GM12873 (cell line): ENCODE measurements at regions not wholly inside any gene's neighbourhood (a gene's known extent, or its start where the extent isn't known, plus 50 kb on each side); places are given as distances from the start of the nearest gene placed in this dataset.

ENCODE experiments used
- TF ChIP-seq, protein P1 (sequence below): IDR thresholded peaks from 2 replicates; pipeline ENCODE4 v1.5.1; 2012; ENCODE audit warnings: low read depth, mild to moderate bottlenecking, moderate library complexity, low read length, control low read depth; ENCODE audit not compliant: insufficient read depth; ENCODE audit errors: missing control alignments

DNA sequence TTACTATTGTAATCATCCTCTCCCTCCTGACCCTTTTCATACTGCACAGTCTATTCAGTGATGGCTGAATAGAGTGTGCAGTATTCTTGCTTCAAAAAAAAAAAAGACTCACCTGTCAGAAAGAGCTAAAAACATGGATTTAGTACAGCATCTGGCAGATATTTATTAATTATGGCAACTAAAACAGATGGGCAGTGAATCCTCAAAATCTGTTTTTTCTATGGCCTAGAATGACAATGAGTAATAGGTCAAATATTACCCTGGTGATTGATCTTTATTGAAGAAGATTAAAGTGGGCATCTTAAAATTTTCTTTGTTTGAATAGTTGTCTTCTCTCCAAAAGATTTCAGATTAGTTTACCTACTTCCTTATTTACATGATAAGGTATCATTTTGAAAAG, 543.6 kb downstream of the FOXG1 start:
- TF ChIP-seq, protein P1, sequence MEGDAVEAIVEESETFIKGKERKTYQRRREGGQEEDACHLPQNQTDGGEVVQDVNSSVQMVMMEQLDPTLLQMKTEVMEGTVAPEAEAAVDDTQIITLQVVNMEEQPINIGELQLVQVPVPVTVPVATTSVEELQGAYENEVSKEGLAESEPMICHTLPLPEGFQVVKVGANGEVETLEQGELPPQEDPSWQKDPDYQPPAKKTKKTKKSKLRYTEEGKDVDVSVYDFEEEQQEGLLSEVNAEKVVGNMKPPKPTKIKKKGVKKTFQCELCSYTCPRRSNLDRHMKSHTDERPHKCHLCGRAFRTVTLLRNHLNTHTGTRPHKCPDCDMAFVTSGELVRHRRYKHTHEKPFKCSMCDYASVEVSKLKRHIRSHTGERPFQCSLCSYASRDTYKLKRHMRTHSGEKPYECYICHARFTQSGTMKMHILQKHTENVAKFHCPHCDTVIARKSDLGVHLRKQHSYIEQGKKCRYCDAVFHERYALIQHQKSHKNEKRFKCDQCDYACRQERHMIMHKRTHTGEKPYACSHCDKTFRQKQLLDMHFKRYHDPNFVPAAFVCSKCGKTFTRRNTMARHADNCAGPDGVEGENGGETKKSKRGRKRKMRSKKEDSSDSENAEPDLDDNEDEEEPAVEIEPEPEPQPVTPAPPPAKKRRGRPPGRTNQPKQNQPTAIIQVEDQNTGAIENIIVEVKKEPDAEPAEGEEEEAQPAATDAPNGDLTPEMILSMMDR: no peak

DNA sequence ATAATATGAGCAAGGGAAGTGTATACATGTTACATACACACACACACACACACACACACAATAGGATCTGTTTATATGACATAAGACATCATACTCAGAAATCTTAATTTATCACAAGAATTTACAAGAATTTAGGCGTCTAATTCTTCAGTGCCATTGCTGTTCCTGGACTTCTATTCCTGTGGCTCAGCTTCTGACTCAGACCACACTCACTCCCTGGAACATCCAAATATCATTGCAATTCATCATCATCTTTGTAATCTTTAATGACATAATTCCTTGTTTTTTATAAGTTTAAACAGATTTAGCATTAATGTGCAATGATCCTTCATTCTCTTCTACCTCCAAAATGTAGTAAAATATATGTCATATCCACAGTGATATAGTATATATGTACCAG, 544.2 kb downstream of the FOXG1 start:
- TF ChIP-seq, protein P1: no peak

DNA sequence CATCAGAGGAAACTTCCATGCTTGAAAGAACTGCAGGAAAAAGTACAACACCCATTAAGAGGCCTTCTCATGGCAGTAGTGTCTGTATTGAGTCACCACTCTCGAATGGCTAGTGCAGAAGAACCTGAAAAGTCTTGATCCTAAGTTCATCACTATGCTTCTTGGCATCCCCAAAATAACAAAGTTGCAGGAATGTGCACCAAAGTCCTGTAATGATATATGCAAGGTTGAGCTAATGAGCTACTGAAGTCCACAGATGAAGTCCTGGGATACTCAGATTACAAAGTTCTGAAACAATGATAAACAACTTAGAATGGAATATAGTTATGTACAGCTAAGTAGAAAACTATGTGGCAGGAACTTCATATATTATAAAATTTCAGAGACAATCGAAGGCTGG, 545.4 kb downstream of the FOXG1 start:
- TF ChIP-seq, protein P1: no peak

DNA sequence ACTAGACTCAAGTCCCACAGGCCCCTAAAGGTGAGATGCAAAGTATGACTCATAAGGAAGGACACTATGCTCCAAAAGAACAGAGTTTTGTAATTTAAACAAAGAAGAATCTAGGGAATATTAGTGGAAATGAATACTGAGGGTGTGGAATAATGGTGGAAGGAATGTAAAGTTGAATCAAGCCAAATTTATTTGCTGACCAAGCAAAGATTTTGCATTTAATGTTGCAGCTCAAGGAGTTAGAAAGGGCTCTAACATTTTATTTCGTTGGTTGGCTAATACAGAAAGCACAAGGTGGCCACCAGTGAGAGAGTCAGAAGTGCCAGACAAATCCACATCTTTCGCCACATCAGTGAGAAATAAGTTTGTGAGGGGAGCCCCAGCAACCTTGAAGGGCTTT, 550.3 kb downstream of the FOXG1 start:
- TF ChIP-seq, protein P1: no peak

DNA sequence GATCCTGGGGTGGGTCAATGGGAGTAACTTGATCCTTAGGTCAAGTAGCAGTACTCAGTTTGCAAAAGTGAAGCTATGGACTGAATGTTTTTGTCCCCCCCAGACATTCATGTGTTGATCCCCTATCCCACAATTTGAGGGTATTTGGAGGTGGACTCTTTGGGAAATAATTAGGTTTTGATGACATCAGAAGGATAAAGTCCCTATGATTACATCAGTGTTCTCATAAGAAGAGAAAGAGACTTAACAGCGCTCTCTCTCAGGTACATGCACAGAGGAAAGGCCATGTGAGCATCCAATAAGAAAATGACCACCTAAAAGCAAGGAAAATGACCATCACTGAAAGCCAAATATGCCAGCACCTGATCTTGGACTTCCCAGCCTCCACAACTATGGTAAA, 550.8 kb downstream of the FOXG1 start:
- TF ChIP-seq, protein P1: no peak

DNA sequence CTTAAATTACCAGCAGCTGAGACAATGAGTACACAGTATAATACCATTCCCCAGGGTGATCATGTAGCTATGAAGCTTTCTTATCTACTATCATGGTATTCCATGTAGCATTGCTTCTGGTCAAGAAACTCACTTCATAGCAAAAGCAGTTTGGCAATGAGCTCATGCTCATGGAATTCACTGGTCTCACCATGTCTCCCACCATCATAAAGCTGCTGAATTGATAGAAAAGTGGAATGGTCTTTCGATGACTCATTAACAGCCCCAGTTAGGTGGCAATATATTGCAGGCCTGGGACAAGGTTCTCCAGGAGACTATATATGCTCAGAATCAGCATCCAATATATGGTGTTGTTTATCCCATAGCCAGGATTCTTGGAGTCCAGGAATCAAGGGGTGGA, 553.7 kb downstream of the FOXG1 start:
- TF ChIP-seq, protein P1: no peak

DNA sequence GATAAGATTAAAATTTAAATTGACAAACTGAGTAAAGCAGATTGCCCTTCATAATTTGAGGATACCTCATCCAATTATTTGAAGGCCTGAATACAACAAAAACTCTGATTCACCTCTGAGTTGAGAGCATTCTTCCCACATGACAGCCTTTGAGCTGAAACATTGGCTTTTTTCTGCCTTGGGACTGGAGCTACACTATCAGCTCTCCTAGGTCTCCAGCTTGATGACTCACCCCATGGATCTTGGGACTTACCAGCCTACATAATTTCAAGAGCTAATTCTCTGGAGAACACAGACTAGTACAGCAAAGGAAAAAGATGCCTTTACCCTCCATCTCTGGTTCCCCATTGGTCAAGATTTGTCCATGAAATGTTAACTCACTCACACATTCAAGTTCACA, 555.1 kb downstream of the FOXG1 start:
- TF ChIP-seq, protein P1: no peak

DNA sequence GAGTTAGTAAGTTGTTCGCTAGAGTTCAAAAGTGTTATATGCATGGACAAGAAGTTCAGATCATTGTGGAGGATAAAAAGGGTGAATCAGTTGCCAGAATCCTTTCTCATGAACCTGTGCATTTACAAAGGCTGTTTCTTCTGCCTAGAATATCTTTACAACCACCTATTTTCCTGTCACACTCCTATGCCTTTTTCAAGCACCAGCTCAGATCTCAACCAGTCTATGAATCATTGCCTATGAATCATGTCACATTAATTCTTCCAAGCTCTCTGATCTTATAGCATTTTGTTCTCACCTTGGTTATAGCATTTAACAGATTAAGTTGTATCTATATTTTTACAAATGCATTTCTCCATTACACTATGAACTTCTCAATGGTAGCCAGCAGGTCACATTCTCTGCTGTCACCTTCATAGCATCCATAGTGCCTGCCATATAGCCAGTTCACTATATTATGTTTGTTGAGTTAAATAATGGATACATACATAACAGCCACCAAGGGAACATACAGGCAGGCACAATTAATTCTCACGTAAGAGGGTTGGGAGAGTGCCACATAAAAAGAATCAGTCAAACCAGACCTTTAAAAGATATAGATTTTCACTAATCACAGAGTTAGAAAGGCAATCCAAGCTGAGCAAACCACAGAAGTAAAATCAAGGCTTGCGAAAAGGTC, 573.0 kb downstream of the FOXG1 start:
- TF ChIP-seq, protein P1: no peak
